Stomach smooth muscle (tissue), 2 donors: ENCODE measurements at regions not wholly inside any gene's neighbourhood (a gene's known extent, or its start where the extent isn't known, plus 50 kb on each side); places are given as distances from the start of the nearest gene placed in this dataset.
"Not testable (repeated sequence)": the region's sequence is repeated elsewhere in the genome, so short reads cannot be mapped to it uniquely, and the experiment has no call there.

ENCODE experiments used
- H3K27ac ChIP-seq: one replicate; pipeline ENCODE4 v1.7.0; 2013; ENCODE audit warnings: mild to moderate bottlenecking, low read length, inconsistent platforms
- H3K27me3 ChIP-seq, 2 donors: one replicate each; pipeline ENCODE4 v1.7.0; 2013; ENCODE audit warnings: low read length in 2 of 2; ENCODE audit not compliant: insufficient read depth in 2 of 2, control insufficient read depth in 1 of 2
- H3K36me3 ChIP-seq, 2 donors: one replicate each; pipeline ENCODE4 v1.7.0; 2013; ENCODE audit warnings: low read length in 2 of 2; ENCODE audit not compliant: control insufficient read depth in 2 of 2, insufficient read depth in 2 of 2
- H3K4me1 ChIP-seq: one replicate; pipeline ENCODE4 v1.7.0; 2013; ENCODE audit warnings: low read length; ENCODE audit not compliant: control insufficient read depth, insufficient read depth
- H3K4me3 ChIP-seq, 2 donors: one replicate each; pipeline ENCODE4 v1.7.0; 2013; ENCODE audit warnings: low read length in 2 of 2
- H3K9ac ChIP-seq, 2 donors: one replicate each; pipeline ENCODE4 v1.7.0; 2013; ENCODE audit warnings: low read length in 2 of 2, mild to moderate bottlenecking in 1 of 2
- H3K9me3 ChIP-seq, 2 donors: one replicate each; pipeline ENCODE4 v1.7.0; 2013; ENCODE audit warnings: low read length in 2 of 2; ENCODE audit not compliant: control insufficient read depth in 2 of 2
- donor health status: healthy.
- donor health status: Pancreatic carcinoma.

GRCh38 chr4:66955784-66956183, 589.5 kb downstream of the CENPC start:
- no peaks in the 10 kb centered on the region for H3K4me1 ChIP-seq
- no peaks in the 10 kb centered on the region for H3K27me3 ChIP-seq
- no peak overlapping the region for H3K4me3 ChIP-seq
- no peak overlapping the region for H3K27ac ChIP-seq
- H3K36me3 ChIP-seq, result no peaks in the 10 kb centered on the region
- no peaks in the 10 kb centered on the region for H3K9me3 ChIP-seq
- no peak overlapping the region for H3K9ac ChIP-seq

GRCh38 chr4:66949419-66949818, 595.9 kb downstream of the CENPC start:
- Histone ChIP-seq H3K36me3 (no peaks in the 10 kb centered on the region), H3K4me3 (no peak overlapping the region), H3K9ac (no peak overlapping the region), H3K27me3 (no peaks in the 10 kb centered on the region), H3K9me3 (no peaks in the 10 kb centered on the region), H3K4me1 (no peaks in the 10 kb centered on the region), H3K27ac (no peak overlapping the region)

GRCh38 chr4:66946761-66947160, 598.5 kb downstream of the CENPC start:
- Histone ChIP-seq H3K27me3 (no peaks in the 10 kb centered on the region), H3K9ac (no peak overlapping the region), H3K4me3 (no peak overlapping the region), H3K36me3 (no peaks in the 10 kb centered on the region), H3K9me3 (no peaks in the 10 kb centered on the region), H3K4me1 (no peaks in the 10 kb centered on the region), H3K27ac (no peak overlapping the region)

- Histone ChIP-seq H3K27me3 (no peaks in the 10 kb centered on the region), H3K27ac (no peak overlapping the region), H3K4me3 (no peak overlapping the region), H3K9ac (no peak overlapping the region), H3K4me1 (no peaks in the 10 kb centered on the region), H3K9me3 (no peaks in the 10 kb centered on the region), H3K36me3 (no peaks in the 10 kb centered on the region)
Measured at GRCh38 chr4:66943112-66943511, 602.2 kb downstream of the CENPC start.

GRCh38 chr4:66931981-66932380, 613.3 kb downstream of the CENPC start:
- not testable (repeated sequence) for H3K4me1 ChIP-seq, H3K4me3 ChIP-seq, H3K9ac ChIP-seq, H3K27ac ChIP-seq, H3K9me3 ChIP-seq, H3K27me3 ChIP-seq, H3K36me3 ChIP-seq

- H3K27ac ChIP-seq, result no peak overlapping the region
- H3K36me3 ChIP-seq, result no peaks in the 10 kb centered on the region
- no peaks in the 10 kb centered on the region for H3K9me3 ChIP-seq
- no peak overlapping the region for H3K4me3 ChIP-seq
- H3K27me3 ChIP-seq, result no peaks in the 10 kb centered on the region
- H3K4me1 ChIP-seq, result no peaks in the 10 kb centered on the region
- no peak overlapping the region for H3K9ac ChIP-seq
Measured at GRCh38 chr4:66930206-66930605, 615.1 kb downstream of the CENPC start.

GRCh38 chr4:66929748-66930147, 615.6 kb downstream of the CENPC start:
- H3K9ac ChIP-seq, result no peak overlapping the region
- H3K9me3 ChIP-seq, result no peaks in the 10 kb centered on the region
- H3K4me3 ChIP-seq, result no peak overlapping the region
- no peaks in the 10 kb centered on the region for H3K27me3 ChIP-seq
- H3K27ac ChIP-seq, result no peak overlapping the region
- H3K4me1 ChIP-seq, result no peaks in the 10 kb centered on the region
- H3K36me3 ChIP-seq, result no peaks in the 10 kb centered on the region

GRCh38 chr4:66928881-66929280, 616.4 kb downstream of the CENPC start:
- H3K9me3 ChIP-seq, H3K27me3 ChIP-seq, H3K4me1 ChIP-seq, H3K4me3 ChIP-seq, H3K36me3 ChIP-seq, H3K27ac ChIP-seq, H3K9ac ChIP-seq: not testable (repeated sequence)

- Histone ChIP-seq H3K36me3 (no peaks in the 10 kb centered on the region), H3K4me3 (no peak overlapping the region), H3K27me3 (no peaks in the 10 kb centered on the region), H3K9me3 (no peaks in the 10 kb centered on the region), H3K9ac (no peak overlapping the region), H3K4me1 (no peaks in the 10 kb centered on the region), H3K27ac (no peak overlapping the region)
Measured at GRCh38 chr4:66927937-66928336, 617.4 kb downstream of the CENPC start.

GRCh38 chr4:66926687-66927086, 618.6 kb downstream of the CENPC start:
- H3K9ac ChIP-seq, result no peak overlapping the region
- no peaks in the 10 kb centered on the region for H3K36me3 ChIP-seq
- H3K4me1 ChIP-seq, result no peaks in the 10 kb centered on the region
- no peak overlapping the region for H3K4me3 ChIP-seq
- H3K9me3 ChIP-seq, result no peaks in the 10 kb centered on the region
- H3K27me3 ChIP-seq, result no peaks in the 10 kb centered on the region
- H3K27ac ChIP-seq, result no peak overlapping the region

GRCh38 chr4:66923081-66923865, 622.0 kb downstream of the CENPC start:
- no peaks in the 10 kb centered on the region for H3K27me3 ChIP-seq
- no peak overlapping the region for H3K9ac ChIP-seq
- H3K4me3 ChIP-seq, result no peak overlapping the region
- no peaks in the 10 kb centered on the region for H3K36me3 ChIP-seq
- no peaks in the 10 kb centered on the region for H3K4me1 ChIP-seq
- no peaks in the 10 kb centered on the region for H3K9me3 ChIP-seq
- H3K27ac ChIP-seq, result no peak overlapping the region
